Activated B cell treated with CpG ODN at 0.5 μM for 24 hours (primary cell): ENCODE measurements at regions not wholly inside any gene's neighbourhood (a gene's known extent, or its start where the extent isn't known, plus 50 kb on each side); places are given as distances from the start of the nearest gene placed in this dataset.

Experiments
- ATAC-seq: fragments of 200-7000 bp; cut with Tn5 transposase; one replicate; pipeline ENCODE4 v1.10.0; 2021; ENCODE audit warnings: low read depth, mild to moderate bottlenecking, moderate library complexity
- CTCF ChIA-PET: fragments of 350-600 bp; sonication (Branson Sonifier 250); formaldehyde crosslinking; loops from one replicate; lab custom pipeline; 2021; ENCODE audit warnings: antibody characterized with exemption; lab: Charles Lee
- POLR2A ChIA-PET: fragments of 350-600 bp; sonication (Branson Sonifier 250); formaldehyde crosslinking; loops from one replicate; lab custom pipeline; 2021; ENCODE audit warnings: antibody characterized with exemption; lab: Charles Lee
- DNase-seq: peaks from one replicate; pipeline ENCODE4 v3.0.0; 2022
- H3K27ac Mint-ChIP-seq: one replicate; pipeline ENCODE4 v1.8.0; 2020; ENCODE audit warnings: mixed read lengths
- H3K27me3 Mint-ChIP-seq: one replicate; pipeline ENCODE4 v1.8.0; 2021; ENCODE audit warnings: mixed read lengths
- H3K36me3 Mint-ChIP-seq: one replicate; pipeline ENCODE4 v1.8.0; 2021; ENCODE audit warnings: low read depth, mixed read lengths
- H3K4me1 Mint-ChIP-seq: one replicate; pipeline ENCODE4 v1.8.0; 2021; ENCODE audit warnings: mixed read lengths
- H3K4me3 Mint-ChIP-seq: one replicate; pipeline ENCODE4 v1.8.0; 2020; ENCODE audit warnings: mild to moderate bottlenecking, mixed read lengths
- H3K9me3 Mint-ChIP-seq: one replicate; pipeline ENCODE4 v1.8.0; 2020; ENCODE audit warnings: mixed read lengths
- intact Hi-C: fragments of 100-400 bp; cut with micrococcal nuclease; formaldehyde crosslinking; loops from one replicate; pipeline ENCODE4 v1.15.1; 2024
- TF ChIP-seq, protein P1 (sequence below): fragments of 200-600 bp; IDR thresholded peaks from one replicate; pipeline ENCODE4 v1.8.0; 2022; ENCODE audit warnings: antibody characterized with exemption, mild to moderate bottlenecking

DNA sequence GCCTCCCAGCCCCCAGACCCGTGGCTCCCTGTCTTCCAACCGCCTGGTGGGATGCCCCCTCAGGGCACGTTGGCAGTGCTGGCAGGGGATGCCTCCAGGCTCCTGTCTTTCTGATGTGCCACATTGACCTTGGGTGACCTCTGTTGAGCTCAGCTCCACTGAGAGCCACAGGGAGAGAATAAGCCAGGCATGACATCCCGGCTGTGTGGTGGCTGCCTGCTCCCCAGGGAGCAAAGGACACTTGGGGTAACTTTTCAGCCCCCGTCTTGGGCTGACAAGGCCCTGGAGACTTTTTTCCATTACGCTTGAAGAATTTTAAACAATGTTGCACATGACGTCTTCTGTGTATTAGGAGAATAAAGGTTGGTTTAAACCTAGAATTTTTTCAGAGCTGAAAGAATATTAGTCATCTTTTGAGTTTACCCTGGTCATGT, 246.0 kb downstream of the TSN start:
- no peaks in the 10 kb centered on the region for H3K9me3 Mint-ChIP-seq
- TF ChIP-seq, protein P1, sequence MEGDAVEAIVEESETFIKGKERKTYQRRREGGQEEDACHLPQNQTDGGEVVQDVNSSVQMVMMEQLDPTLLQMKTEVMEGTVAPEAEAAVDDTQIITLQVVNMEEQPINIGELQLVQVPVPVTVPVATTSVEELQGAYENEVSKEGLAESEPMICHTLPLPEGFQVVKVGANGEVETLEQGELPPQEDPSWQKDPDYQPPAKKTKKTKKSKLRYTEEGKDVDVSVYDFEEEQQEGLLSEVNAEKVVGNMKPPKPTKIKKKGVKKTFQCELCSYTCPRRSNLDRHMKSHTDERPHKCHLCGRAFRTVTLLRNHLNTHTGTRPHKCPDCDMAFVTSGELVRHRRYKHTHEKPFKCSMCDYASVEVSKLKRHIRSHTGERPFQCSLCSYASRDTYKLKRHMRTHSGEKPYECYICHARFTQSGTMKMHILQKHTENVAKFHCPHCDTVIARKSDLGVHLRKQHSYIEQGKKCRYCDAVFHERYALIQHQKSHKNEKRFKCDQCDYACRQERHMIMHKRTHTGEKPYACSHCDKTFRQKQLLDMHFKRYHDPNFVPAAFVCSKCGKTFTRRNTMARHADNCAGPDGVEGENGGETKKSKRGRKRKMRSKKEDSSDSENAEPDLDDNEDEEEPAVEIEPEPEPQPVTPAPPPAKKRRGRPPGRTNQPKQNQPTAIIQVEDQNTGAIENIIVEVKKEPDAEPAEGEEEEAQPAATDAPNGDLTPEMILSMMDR, result no peak
- no peak overlapping the region for H3K27ac Mint-ChIP-seq
- peaks cover 4% of the 10 kb centered on the region for H3K27me3 Mint-ChIP-seq
- ATAC-seq, result no peak
- no peaks in the 10 kb centered on the region for H3K36me3 Mint-ChIP-seq
- H3K4me1 Mint-ChIP-seq, result no peaks in the 10 kb centered on the region
- CTCF ChIA-PET, result no interaction called here
- no peak for DNase-seq
- H3K4me3 Mint-ChIP-seq, result no peak overlapping the region
- intact Hi-C loops, result no loop called here
- POLR2A ChIA-PET, result no interaction called here

DNA sequence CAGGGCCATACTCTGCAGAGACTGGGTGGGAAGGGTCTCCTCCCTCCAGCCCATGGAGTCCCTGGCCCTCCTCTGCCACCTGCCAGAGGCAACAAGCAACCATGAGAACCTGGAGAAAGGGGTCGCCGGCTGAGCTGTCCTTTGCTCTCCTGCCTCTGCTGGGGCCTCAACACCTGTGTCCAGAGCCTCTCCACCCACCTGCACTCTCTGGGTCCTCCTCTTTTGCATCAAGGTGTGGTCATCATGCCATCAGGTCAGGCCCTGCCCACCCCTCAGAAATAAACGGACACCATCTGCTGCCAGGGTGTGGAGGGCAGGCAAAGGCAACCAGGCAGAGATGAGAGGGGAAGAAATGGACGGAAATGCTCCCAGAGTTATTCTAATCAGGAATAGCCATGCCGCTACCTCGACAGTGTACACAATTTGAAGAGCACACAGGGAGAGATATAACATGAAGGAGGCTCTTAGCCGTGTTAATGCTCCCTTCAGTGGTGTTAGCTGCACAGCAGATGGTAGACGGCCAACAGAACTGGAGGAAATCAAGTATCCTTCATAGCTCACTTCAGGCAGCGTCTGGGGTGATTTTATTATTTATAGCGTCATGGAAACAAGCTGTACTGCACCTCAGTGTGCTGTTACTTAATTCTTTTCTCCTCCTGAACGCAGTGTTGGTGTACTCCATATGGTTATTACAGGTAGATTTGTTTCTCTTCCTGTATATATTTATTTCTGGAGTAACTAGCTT, 247.9 kb downstream of the TSN start:
- DNase-seq (no peak), ATAC-seq (no peak)
- TF ChIP-seq, protein P1, result no peak
- H3K27ac Mint-ChIP-seq, result no peak overlapping the region
- no peaks in the 10 kb centered on the region for H3K36me3 Mint-ChIP-seq
- H3K9me3 Mint-ChIP-seq, result no peaks in the 10 kb centered on the region
- H3K27me3 Mint-ChIP-seq, result peaks cover 4% of the 10 kb centered on the region
- no peaks in the 10 kb centered on the region for H3K4me1 Mint-ChIP-seq
- intact Hi-C loops, result no loop called here
- ChIA-PET POLR2A (no interaction called here), CTCF (no interaction called here)
- no peak overlapping the region for H3K4me3 Mint-ChIP-seq

DNA sequence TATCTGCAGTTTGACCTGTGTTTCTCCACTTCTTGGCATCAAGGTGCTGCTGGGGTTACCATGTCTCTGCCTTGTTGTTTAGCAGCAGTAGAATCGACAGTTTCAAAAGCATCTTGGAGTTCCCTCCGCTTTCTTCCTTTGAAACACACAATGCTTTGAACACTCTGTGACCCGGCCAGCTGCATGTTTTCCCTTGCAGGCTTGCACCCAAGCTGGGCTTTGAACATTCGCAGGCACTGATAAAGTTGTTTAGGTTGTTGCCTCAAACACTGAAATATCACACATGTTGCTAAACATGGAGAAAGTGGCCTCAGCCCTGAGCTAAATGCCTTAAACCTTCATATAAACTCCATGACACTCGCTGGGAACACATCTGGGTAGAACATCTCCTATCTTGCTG, 251.7 kb downstream of the TSN start:
- ChIA-PET CTCF (no interaction called here), POLR2A (no interaction called here)
- no peak overlapping the region for H3K4me3 Mint-ChIP-seq
- no peaks in the 10 kb centered on the region for H3K36me3 Mint-ChIP-seq
- intact Hi-C loops, result no loop called here
- no peaks in the 10 kb centered on the region for H3K27me3 Mint-ChIP-seq
- no peak overlapping the region for H3K27ac Mint-ChIP-seq
- no peak for ATAC-seq
- H3K9me3 Mint-ChIP-seq, result no peaks in the 10 kb centered on the region
- TF ChIP-seq, protein P1, result no peak
- DNase-seq, result no peak
- no peaks in the 10 kb centered on the region for H3K4me1 Mint-ChIP-seq

DNA sequence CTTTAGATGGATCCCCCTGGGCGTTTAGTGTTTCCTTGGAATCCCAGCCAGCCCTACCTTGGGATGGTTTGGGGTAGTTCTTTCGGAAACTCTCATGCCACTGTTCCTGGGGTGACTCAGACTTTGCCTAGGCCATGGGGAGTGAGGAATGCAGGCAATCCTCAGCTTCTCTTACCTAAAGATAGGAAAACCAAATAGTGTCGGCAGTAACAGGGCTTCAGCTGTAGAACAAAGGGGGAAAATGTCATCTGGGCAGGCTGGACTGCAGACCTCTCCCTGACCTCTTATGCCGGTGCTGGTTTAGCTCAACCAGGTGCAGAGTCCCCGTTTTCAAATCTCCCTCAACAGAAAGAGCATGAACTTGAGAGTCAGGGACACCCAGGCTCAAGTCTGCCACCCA, 252.1 kb downstream of the TSN start:
- DNase-seq, result no peak
- intact Hi-C loops, result no loop called here
- TF ChIP-seq, protein P1, result no peak
- Mint-ChIP-seq H3K27me3 (no peaks in the 10 kb centered on the region), H3K9me3 (no peaks in the 10 kb centered on the region), H3K4me3 (no peak overlapping the region), H3K27ac (no peak overlapping the region), H3K4me1 (no peaks in the 10 kb centered on the region), H3K36me3 (no peaks in the 10 kb centered on the region)
- ChIA-PET POLR2A (no interaction called here), CTCF (no interaction called here)
- no peak for ATAC-seq

DNA sequence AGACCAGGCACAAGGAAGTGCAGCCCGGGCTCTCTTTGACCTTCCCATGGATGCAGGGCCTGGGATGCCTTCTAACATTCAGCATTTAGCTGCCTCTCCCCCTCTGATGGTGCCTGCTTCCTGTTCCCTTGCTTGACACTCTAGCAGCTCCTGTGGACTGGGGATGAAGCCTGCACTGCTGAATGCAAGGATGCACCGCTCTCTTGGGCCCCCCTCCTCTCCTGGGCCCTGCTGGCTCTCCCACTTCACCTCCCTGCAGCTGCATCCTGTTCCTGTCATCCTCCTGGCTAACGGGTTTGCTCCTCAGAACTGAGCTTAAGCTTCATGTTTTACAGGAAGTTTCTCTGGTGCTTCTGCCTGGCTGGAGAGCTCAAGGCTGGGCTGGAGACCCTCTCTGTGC, 254.1 kb downstream of the TSN start:
- ATAC-seq (no peak), DNase-seq (no peak)
- TF ChIP-seq, protein P1, result no peak
- H3K4me3 Mint-ChIP-seq, result no peak overlapping the region
- no peaks in the 10 kb centered on the region for H3K4me1 Mint-ChIP-seq
- H3K27me3 Mint-ChIP-seq, result no peaks in the 10 kb centered on the region
- no peaks in the 10 kb centered on the region for H3K36me3 Mint-ChIP-seq
- intact Hi-C loops, result no loop called here
- ChIA-PET CTCF (no interaction called here), POLR2A (no interaction called here)
- peaks cover 2% of the 10 kb centered on the region for H3K9me3 Mint-ChIP-seq
- H3K27ac Mint-ChIP-seq, result no peak overlapping the region
